ACHN (cell line): ENCODE measurements at regions not wholly inside any gene's neighbourhood (a gene's known extent, or its start where the extent isn't known, plus 50 kb on each side); places are given as distances from the start of the nearest gene placed in this dataset.
A peak's percentile ranks its signal among the peaks of the same experiment; 100 is the strongest.
"Not testable (repeated sequence)": the region's sequence is repeated elsewhere in the genome, so short reads cannot be mapped to it uniquely, and the experiment has no call there.

ENCODE experiments used
- DNase-seq: peaks from one replicate; pipeline ENCODE4 v3.0.0-alpha.2; 2015
- in situ Hi-C: cut with HindIII; loops from 2 replicates; pipeline ENCODE4 v1.10.0; 2017; ENCODE audit warnings: low sequenced_read_pairs, low pct_ligation_motif_present, low pct_unique_long_range_greater_than_20kb

GRCh38 chr5:1619531-1619930, 95.8 kb upstream of the LPCAT1 start:
- DNase-seq, in situ Hi-C loops: not testable (repeated sequence)

DNA sequence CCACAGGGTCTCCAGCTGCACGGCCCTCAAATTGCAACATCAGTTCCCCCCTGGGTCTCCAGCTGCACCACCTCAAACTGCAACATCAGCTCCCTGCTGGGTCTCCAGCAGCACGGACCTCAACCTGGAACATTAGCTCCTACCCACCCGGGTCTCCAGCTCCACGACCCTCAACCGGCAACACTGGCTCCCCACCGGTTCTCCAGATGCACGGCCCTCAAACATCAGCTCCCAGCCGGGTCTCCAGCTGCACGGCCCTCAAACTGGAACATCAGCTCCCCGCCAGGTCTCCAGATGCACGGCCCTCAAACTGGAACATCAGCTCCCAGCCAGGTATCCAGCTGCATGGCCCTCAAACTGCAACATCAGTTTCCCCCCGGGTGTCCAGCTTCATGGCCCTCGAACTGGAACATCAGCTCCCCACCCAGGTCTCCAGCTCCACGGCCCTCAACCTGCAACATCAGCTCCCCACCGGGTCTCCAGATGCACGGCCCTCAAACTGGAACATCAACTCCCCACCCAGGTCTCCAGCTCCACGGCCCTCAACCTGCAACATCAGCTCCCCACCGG, 94.6 kb upstream of the LPCAT1 start:
- DNase-seq, in situ Hi-C loops: not testable (repeated sequence)

GRCh38 chr5:1617236-1617755, 93.5 kb upstream of the LPCAT1 start:
- in situ Hi-C loops, DNase-seq: not testable (repeated sequence)

- DNase-seq, in situ Hi-C loops: not testable (repeated sequence)
These were observed 89.8 kb upstream of the LPCAT1 start for GRCh38 chr5:1613515-1613914.

GRCh38 chr5:1610526-1610925, 86.8 kb upstream of the LPCAT1 start:
- DNase-seq, in situ Hi-C loops: not testable (repeated sequence)

GRCh38 chr5:1609111-1609510, 85.4 kb upstream of the LPCAT1 start:
- DNase-seq, in situ Hi-C loops: not testable (repeated sequence)

DNA sequence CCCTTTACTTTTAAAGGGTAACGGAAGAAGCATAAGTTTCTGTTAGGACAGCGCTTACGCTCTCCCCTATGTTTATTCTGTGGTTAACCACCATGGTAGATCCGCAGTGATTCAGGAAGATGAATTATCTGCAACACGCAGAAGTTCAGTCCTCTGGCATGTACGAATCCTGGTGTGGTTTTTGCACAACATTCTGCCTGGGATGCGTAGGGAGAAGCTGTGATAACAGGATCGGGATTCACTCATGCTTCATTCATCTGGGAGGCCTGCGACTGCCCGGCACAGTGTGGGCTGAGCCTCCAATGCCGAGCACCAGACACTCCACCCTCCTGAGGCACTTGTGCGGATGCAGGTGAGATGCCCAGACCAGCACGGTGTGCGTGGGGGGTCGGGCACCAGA, 84.6 kb upstream of the LPCAT1 start:
- in situ Hi-C loops, DNase-seq: not testable (repeated sequence)

DNA sequence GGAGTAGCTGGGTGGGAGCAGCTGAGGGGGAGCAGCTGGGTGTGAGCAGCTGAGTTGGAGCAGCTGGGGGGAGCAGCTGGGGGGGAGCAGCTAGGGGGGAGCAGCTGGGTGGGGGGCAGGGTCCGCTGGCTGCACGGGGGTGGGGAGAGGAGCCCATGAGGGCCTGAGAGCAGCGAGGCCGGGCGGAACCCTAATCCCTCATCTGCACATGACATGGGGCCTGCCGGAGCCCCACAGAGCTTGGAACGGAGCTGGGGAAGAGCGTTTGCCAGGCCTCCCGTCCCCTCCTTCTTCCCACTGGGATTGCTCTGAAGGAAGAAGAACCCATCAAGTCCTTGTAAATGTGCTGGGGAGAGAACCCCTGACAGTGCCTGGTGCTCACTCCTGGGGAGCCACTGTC, 83.2 kb upstream of the LPCAT1 start:
- DNase-seq: not testable (repeated sequence)

GRCh38 chr5:1603916-1604315, 80.2 kb upstream of the LPCAT1 start:
- DNase-seq, in situ Hi-C loops: not testable (repeated sequence)

More for the DNA sequence above, 83.2 kb upstream of the LPCAT1 start:
- in situ Hi-C loops: not testable (repeated sequence)

DNA sequence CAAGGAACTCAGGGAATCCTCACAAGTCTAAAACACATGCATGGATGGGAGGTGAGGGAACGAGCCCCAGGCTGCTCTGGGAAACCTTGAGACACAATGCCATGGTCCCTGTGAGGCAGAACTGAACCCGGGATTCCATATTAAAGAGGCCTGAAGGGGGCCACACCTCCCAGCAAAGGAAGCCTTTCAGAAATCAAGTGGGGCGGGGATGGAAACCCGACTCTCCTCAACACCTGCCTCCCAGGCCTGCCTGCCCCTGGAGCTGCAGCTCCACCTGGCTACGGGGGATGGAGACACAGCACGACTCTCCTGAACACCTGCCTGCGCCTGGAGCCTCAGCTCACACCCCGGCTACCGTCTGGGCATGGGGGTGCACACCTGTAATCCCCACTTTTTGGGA, 77.8 kb upstream of the LPCAT1 start:
- in situ Hi-C loops: not testable (repeated sequence)
- peak; percentile 35 for DNase-seq

GRCh38 chr5:1598950-1599737, 75.4 kb upstream of the LPCAT1 start:
- in situ Hi-C loops: not testable (repeated sequence)
- peak; percentile 62 for DNase-seq

DNA sequence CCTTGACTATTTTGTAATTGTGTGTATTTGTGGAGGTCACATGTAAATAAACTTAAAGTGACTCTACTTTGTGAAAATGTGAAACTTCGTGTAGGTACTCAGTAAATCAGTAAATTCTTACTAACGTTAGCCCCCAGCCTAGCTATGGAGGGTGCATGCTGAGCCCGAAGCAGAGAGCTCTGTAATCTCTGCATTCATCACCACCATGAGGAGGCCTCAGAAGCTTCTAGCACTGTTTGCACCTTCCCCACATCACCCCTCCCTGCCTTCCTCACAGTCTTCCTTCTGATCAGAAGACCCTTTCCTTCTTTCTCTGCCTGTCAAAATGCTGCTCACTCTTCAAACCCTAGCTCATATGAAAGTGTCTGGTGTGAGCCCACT, 73.3 kb upstream of the LPCAT1 start:
- in situ Hi-C loops, DNase-seq: not testable (repeated sequence)

- DNase-seq, in situ Hi-C loops: not testable (repeated sequence)
These were observed 72.8 kb upstream of the LPCAT1 start for GRCh38 chr5:1596462-1597092.

GRCh38 chr5:1594357-1595106, 70.8 kb upstream of the LPCAT1 start:
- in situ Hi-C loops: no loop called here
- DNase-seq: peak; percentile 82

DNA sequence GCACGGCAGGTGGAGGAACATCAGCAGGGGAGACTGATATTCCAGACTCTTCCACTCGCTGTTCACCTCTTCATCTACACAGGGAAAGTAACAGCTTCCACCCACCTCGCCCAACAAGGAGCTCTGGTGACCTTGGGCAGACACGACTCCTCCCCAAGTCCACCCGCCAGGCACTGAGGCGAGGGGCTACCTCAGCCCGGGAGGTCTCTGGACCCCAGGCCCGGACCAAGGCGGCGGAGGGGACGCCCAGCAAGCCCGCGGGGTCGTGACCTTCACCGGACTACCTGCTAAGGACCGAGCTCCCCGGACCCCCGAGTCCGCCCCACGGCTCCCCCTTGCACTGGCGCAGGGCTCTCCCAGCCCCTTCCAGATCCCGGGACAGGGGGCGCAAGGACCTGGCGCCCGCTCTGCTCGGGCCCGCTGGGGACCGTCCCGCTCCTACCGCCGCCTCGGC, 70.2 kb upstream of the LPCAT1 start:
- in situ Hi-C loops: no loop called here
- peak; percentile 8 for DNase-seq

DNA sequence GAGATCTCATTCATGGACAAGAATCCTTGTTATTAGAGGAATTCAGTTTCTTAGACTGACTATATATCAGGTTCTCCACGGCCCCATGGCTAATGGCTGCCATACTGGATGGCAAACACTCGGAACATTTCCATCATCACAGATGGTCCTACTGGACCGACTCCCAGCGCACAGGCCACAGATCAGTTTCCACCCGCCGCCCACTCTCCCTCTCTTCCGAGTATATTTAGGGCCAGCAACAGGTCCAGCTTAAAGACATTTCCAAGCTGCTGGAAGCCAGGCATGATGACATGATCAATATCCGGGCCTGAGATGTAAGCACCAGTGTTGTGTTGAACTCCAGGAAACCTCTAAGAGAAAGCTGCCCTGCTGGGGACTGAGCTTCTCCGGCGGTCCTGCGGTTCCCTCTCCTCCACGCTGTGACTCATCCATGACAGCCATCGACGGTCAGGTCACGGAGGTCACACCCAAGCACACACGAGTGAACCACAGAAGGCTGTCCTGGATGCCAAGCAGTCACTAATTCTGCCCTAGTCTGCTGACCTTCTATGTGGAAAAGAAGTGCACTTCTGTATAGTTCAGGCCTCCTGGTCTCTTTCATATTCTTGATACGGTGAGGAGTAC, 64.4 kb upstream of the LPCAT1 start:
- DNase-seq, in situ Hi-C loops: not testable (repeated sequence)

- DNase-seq, in situ Hi-C loops: not testable (repeated sequence)
These were observed 59.5 kb upstream of the LPCAT1 start for GRCh38 chr5:1583081-1583875.
